ENCODE measurements at regions not wholly inside any gene's neighbourhood (a gene's known extent, or its start where the extent isn't known, plus 50 kb on each side); places are given as distances from the start of the nearest gene placed in this dataset.

GRCh38 chr12:68560851-68561422 is 49.8 kb upstream of the RAP1B start:
- DNase-seq = no peak

Measured in stimulated activated naive CD4-positive, alpha-beta T cell treated with Interleukin-2 at 50 U/mL for 16 hours (primary cell).